Stimulated activated CD8-positive, alpha-beta memory T cell treated with anti-CD3 and anti-CD28 coated beads, Interleukin-15, amount 100 ng/mL, for 1 hour (primary cell): ENCODE measurements at regions not wholly inside any gene's neighbourhood (a gene's known extent, or its start where the extent isn't known, plus 50 kb on each side); places are given as distances from the start of the nearest gene placed in this dataset.
A peak's percentile ranks its signal among the peaks of the same experiment; 100 is the strongest.

Source experiments
- DNase-seq: peaks from one replicate; pipeline ENCODE4 v3.0.0-alpha.2; 2020; ENCODE audit warnings: low read depth

DNA sequence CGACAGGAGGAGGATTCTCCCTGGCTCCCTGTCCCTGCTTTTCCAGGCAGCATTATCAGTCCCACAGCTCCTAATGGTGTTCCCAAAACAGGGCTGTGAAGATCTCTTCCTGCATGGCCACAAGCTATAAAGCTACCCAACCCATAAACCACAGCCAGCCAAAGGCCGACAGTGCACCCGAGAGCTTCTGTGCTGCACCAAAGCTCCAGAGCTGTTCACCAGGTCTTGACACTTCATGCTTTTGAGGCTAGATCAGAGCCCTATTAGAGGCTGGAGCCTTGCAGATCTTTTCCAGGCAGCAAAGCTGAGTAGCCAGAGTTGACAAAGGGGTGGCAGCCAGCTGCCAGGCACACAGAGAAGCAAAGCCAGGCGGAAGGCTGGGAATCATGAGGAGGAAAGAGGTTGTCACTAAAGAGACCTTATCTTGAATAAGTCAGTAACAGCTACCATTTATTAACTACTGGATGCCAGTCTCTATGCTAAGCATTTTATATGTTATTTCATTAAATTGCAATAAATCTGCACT, 180.4 kb downstream of the KATNAL1 start:
- no peak for DNase-seq

GRCh38 chr13:30125422-30126073, 181.8 kb downstream of the KATNAL1 start:
- no peak for DNase-seq

- no peak for DNase-seq
These were observed 183.1 kb downstream of the KATNAL1 start for GRCh38 chr13:30124131-30124768.

GRCh38 chr13:30123575-30123974, 183.8 kb downstream of the KATNAL1 start:
- no peak for DNase-seq

- no peak for DNase-seq
These were observed 185.7 kb downstream of the KATNAL1 start for GRCh38 chr13:30121666-30122065.

DNA sequence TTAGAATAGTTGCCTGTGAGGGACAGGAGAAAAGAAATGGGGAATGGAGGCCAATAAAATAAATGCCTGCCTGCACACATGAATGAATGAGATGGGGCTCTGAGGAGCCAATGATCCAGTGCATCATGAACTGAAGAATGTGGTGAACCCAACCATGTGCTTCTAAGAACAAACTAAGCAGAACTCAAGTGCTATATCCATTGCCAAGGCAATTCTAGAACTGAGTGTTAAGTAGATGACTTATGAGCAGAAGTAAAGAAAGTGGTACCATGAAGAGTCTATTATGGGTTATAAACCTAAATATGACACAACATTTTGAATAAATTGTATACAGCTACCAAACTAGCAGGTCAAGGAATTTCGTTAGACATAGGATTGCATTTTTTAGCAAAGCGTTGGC, 186.1 kb downstream of the KATNAL1 start:
- no peak for DNase-seq

DNA sequence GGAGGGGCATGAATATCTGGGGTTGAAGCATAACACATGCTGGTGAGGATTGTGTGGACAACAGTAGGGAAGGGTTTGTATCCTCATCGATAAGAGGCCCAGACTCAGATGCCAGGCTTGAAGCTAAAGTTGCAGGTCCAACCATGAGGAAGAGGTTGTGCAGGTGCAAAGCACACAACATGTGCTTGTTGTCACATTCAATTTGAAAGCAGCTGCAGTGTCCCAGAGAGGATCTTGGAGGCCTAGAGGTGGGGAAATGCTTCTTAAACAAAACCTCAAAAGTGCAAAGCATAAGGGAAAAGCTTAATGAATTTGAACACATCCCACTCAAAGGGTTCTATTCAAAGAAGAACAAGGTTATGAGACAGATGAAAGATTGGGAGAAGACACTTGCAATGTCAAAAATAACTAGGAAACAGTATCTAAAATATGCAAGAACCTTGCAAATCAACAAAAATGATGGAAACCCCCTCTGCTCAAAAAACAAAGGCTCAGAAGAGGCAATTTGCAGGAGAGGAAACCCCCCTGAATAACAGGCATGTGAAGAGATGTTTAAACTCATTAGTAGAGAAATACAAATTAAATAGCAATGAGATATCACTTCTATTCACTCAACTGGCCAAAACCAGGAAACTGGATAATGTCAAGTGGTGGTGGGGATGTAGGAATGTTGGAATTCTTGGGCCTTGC, 187.1 kb downstream of the KATNAL1 start:
- DNase-seq: no peak

DNA sequence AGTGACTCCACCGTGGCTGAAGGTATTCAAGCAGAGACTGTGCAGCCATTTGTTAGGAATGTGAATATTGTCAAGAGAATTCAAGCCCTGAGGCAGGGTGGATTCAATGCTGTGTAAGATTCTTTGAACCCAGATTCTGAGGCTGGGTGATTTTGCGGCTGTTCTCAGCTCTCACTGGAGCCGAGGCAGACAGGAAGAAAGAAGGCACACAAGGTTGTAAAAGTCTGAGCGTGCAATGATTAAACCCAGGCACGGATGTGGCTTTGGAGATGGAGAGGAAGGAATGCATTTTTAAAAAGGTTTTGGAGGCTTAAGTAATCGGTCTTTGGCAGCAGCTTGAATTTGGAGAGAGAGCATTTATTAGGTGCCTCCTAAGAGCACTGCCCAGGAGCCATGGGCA, 187.9 kb downstream of the KATNAL1 start:
- DNase-seq: no peak

- DNase-seq: no peak
These were observed 191.0 kb downstream of the KATNAL1 start for GRCh38 chr13:30116379-30116778.

DNA sequence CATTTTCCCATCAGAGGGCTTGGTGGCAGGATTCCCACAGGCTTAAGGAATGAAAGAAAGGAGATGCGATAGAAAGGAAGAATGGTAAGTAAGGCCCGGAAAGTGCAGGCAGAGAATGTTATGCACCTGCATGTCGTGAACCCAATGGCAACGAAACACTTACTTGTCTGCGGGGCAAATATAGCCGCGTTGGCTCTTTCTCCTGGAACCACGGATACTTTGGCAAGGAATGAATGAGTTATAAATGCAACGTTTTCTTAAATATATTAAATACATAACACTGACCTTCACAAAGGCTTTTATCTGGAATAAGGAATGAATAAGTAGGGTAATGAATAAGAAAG, 192.1 kb downstream of the KATNAL1 start:
- no peak for DNase-seq

DNA sequence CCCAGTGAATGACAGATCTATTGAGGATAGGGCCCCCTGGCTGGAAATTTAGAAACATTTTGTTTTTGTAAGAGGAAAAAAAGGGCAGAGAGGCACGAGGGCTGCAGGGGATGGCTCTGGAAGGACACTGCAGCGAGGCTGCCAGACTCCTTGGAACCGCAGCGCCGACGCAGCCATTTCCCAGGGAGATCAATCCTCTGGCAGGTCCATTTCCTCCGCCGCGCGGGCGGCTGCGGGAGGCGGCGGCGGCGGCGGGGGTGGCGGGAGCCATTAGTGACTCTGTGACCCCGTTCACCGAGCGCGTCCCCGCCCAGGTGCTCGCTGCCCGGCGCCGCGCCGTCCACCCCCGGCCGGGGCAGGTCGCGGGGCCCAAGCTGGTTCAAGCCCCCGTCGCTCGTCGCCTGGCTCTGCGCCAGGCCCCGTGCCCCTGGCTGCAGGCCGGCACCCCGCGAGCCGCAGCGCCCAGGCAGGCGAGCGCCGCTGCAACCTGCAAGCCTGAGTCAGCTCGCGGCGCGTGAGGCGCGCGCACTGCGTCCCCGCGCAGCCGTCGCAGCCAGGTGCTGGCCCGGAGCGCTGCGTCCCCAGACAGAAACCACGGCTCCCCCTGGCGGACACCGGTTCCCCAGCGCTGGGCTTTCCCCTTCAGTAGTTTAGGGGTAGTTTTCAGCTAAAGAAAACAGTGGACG, 192.6 kb downstream of the KATNAL1 start:
- DNase-seq: peak; percentile 94

- no peak for DNase-seq
These were observed 193.3 kb downstream of the KATNAL1 start for GRCh38 chr13:30113983-30114570.

DNA sequence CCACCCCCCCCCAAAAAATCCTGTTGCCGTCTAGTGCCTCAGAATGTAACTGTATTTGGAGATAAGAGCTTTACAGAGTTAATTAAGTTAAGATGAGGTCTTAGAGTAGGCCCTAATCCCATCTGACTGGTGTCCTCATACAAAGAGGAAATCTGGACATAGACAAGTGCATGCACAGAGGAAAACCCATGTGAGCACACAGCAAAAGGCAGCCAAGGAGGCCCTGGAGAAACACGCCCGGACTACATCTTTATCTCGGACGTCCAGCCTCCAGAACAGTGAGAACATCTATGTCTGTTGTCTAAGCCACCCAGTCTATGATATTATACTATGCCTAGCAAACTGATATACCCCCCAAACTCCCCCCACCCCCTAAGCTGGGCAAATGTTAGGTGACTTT, 193.8 kb downstream of the KATNAL1 start:
- DNase-seq: no peak

DNA sequence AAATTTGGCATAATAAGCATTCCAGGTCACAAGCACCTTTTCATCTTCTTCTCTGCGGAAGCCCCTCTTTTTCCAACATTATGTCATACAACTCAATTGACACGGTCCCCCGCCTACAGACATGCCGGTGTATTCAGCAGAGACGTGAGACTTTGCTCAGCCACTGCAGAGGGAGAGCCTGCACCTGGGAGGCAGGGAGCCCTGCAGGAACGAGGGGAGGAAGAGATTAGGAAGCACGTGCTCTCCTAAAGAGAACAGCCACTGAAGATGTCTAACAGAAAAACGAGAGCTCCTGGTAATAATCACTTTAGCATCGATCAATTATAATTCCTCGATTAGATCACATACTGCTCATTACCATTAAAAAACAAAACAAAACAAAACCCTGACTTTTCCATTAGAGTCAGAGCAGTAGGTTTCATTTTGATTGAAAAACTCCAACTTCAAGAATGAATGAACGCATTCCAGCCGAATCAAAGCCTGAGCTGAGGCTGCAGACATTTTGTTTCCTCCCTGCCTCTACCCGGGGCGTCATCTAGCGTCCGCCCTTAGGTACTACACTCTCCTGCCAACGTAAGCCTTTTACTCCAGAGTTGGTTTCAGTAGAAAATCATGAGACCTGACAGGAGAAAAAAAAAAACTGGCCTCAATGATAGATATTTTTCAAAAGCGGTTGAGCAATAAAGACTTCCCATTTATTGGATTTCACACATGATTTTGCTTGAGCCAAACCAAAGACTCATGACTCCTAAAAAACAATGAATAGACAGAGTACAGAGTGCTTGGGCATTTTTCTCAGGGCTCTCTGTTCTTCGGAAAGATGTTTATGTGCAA, 194.5 kb downstream of the KATNAL1 start:
- DNase-seq: peak; percentile 62

- DNase-seq: no peak
These were observed 195.5 kb downstream of the KATNAL1 start for GRCh38 chr13:30111810-30112209.

DNA sequence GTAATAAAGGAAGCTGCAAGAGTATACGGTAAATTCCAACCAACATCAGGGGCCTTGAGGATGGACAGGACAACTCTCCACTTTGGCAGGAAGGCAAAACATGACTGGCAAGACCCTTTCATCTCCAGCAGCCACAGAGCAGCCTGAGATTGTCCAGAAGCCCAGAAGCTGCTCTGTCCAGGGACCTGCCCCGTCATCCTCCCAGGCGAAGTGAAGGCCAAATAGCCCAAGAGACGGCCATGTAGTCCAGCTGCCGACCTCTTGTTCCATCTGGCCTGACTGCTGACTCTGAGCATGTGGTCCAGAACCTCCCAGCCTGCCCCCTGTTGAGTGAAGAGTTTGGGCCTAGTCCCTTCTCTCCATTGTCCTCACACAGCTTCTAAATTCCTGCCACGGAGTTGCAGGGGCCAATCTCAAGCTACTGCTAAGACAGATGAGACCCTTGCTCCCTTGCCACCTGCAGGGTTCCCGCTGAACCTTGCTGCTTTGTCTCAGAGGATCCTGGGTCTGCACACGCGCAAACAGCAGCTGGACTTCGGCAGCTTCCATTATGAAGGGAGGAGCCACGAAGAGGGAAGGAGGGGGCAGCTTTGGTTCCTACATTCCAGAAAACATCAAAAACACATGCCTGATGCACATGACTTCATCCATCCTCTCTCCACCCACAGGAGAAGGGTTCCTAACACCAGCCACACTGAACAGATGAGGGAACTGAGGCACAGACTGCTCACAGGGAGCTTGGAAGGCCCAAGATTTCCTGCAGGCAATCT, 196.9 kb downstream of the KATNAL1 start:
- DNase-seq: no peak

GRCh38 chr13:30109471-30110135, 197.7 kb downstream of the KATNAL1 start:
- no peak for DNase-seq

DNA sequence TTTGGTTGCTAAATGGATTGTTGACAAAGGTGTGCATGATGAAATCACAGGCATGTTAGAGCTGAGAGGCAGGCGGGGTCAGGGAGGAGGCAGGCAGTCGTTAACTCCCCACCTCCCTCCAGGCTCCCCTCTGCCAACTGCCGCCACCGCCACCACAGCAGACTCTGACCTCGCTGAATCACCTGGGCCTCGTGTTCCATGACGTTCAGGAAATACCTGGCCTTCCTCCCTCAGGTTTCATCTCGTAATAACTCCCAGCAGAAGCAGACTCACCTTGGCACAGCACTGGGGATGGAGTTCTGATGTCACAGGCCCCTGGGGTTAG, 198.5 kb downstream of the KATNAL1 start:
- no peak for DNase-seq

GRCh38 chr13:30108216-30108912, 199.0 kb downstream of the KATNAL1 start:
- no peak for DNase-seq
